Cardiac muscle cell (in vitro differentiated cells and primary cell): ENCODE measurements at regions not wholly inside any gene's neighbourhood (a gene's known extent, or its start where the extent isn't known, plus 50 kb on each side); places are given as distances from the start of the nearest gene placed in this dataset.

Experiments
- DNase-seq, 2 donors: peaks; one replicate each; pipeline versions ENCODE4 v3.0.0 to v3.0.0-alpha.2; 2010 to 2017; ENCODE audit warnings: low read depth in 1 of 2, low spot score in 1 of 2
- H3K27ac ChIP-seq: fragments of 200-600 bp; sonication (generic); 2 replicates; pipeline ENCODE4 v1.5.1; 2016
- H3K27me3 ChIP-seq: fragments of 200-600 bp; sonication (generic); 2 replicates; pipeline ENCODE4 v1.6.0; 2016; ENCODE audit warnings: control low read depth
- H3K36me3 ChIP-seq: fragments of 200-600 bp; sonication (generic); 2 replicates; pipeline ENCODE4 v1.5.1; 2016; ENCODE audit warnings: control low read depth
- H3K4me1 ChIP-seq: fragments of 200-600 bp; sonication (generic); 2 replicates; pipeline ENCODE4 v1.8.1; 2017; ENCODE audit warnings: low read depth, mild to moderate bottlenecking, mixed run types
- H3K4me3 ChIP-seq: fragments of 200-600 bp; sonication (generic); 2 replicates; pipeline ENCODE4 v1.5.1; 2016; ENCODE audit warnings: mild to moderate bottlenecking
- H3K9me3 ChIP-seq: fragments of 200-600 bp; sonication (generic); 2 replicates; pipeline ENCODE4 v1.5.1; 2017; ENCODE audit warnings: low read depth, mild to moderate bottlenecking, control low read depth
- TF ChIP-seq, protein P1 (sequence below): IDR thresholded peaks from 2 replicates; pipeline ENCODE4 v1.5.1; 2012; ENCODE audit warnings: low read depth, mild to moderate bottlenecking, low read length

DNA sequence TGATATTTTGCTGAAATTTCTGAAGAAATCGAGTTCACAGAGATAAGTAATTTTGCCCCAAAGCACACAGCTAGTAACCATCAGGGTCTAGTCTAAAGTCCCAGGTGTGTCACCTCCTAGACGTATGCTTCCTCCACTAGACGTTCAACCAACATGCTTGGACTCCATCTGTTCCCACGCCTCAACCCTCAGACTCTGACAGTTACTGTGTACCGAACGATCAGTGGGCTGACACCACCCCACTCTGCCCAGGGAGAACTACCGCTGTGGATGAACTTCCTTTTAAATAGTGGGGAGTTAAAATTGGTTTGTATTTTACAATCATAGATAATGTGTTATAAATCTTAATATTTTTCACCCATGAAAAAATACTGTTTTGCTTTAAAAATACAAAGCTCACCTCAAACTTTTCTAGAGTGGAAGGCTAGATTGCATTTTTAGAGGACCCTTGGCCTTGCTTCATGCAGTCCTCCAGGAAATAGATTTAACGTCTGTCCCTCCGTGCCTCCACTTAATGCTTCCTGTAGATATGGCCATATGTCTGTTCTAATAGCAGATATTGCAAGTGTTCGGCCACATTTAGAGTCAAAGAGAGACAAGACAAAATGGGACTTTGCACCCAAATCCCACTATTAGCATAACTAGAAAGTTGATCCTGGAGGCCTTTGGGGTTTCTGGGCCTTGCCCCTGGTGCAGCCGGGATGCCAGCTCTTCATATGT lies 91.4 kb upstream of the ZPBP start:
- Histone ChIP-seq H3K4me1 (no peaks in the 10 kb centered on the region), H3K27me3 (no peaks in the 10 kb centered on the region), H3K27ac (no peak overlapping the region), H3K4me3 (no peak overlapping the region), H3K9me3 (no peaks in the 10 kb centered on the region), H3K36me3 (no peaks in the 10 kb centered on the region)
- TF ChIP-seq, protein P1, sequence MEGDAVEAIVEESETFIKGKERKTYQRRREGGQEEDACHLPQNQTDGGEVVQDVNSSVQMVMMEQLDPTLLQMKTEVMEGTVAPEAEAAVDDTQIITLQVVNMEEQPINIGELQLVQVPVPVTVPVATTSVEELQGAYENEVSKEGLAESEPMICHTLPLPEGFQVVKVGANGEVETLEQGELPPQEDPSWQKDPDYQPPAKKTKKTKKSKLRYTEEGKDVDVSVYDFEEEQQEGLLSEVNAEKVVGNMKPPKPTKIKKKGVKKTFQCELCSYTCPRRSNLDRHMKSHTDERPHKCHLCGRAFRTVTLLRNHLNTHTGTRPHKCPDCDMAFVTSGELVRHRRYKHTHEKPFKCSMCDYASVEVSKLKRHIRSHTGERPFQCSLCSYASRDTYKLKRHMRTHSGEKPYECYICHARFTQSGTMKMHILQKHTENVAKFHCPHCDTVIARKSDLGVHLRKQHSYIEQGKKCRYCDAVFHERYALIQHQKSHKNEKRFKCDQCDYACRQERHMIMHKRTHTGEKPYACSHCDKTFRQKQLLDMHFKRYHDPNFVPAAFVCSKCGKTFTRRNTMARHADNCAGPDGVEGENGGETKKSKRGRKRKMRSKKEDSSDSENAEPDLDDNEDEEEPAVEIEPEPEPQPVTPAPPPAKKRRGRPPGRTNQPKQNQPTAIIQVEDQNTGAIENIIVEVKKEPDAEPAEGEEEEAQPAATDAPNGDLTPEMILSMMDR: no peak
- no peak for DNase-seq

DNA sequence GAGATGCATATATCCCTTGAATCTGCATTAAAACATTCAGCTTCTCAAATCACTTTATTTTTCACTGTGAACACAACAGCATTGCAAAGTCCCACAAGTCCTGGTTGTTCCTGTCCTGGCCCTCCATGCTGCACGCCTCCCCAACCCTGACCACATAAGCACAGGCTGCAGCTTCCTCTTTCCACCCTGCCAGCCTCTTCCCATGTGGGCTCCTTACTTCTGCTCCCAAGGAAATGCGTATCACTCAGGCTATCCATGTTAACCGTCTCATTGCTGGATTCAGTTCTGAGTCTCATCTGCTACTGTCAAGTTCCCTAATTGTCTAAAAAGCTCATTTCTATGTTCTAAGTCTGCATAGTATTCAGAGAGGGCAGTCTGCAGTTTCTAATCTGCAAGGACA lies 89.7 kb upstream of the ZPBP start:
- no peak overlapping the region for H3K4me3 ChIP-seq
- H3K27ac ChIP-seq: no peak overlapping the region
- TF ChIP-seq, protein P1: no peak
- H3K9me3 ChIP-seq: no peaks in the 10 kb centered on the region
- no peaks in the 10 kb centered on the region for H3K36me3 ChIP-seq
- no peaks in the 10 kb centered on the region for H3K27me3 ChIP-seq
- no peak for DNase-seq
- no peaks in the 10 kb centered on the region for H3K4me1 ChIP-seq

DNA sequence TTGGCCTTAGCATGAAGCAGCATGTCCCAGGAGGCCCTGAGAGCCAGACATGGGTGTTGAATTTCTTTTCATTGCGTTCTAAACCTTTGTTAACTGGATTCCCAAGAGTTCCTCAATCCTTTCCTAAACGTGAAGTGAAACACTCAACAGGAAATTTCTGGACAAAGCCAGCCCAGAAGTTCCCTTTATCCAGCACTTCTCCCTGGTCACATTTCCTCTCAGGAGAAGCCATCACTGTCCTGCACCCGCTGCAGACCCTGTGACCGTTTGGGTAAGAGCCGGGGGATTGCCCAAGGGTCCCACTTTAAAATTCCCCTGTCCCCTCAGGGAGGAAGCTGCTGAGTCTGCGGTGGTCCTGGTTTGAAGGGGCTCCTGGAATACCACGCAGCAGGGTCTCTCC lies 88.0 kb upstream of the ZPBP start:
- Histone ChIP-seq H3K27ac (no peak overlapping the region), H3K4me1 (no peaks in the 10 kb centered on the region), H3K27me3 (no peaks in the 10 kb centered on the region), H3K36me3 (no peaks in the 10 kb centered on the region), H3K9me3 (no peaks in the 10 kb centered on the region), H3K4me3 (no peak overlapping the region)
- TF ChIP-seq, protein P1: no peak
- no peak for DNase-seq

DNA sequence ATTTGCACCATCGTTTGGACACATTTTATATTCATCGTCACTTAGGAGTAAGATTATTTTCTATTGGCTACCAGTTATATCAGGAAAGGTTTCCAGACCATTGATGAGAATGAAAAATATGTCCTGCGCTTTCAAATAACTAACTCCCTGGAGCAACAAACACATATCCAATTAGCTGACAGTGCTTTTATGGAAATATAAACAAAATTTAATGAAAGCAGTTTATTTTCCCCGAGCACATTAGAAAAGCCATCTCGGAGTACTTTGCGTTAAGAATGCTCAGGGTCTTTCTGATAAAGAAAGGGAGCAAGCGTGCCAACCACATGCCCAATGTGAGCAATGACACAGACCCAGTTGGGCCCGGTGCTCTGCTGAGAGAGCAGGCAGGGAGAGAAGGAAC lies 85.1 kb upstream of the ZPBP start:
- TF ChIP-seq, protein P1: no peak
- Histone ChIP-seq H3K4me1 (no peaks in the 10 kb centered on the region), H3K4me3 (no peak overlapping the region), H3K27ac (no peak overlapping the region), H3K9me3 (no peaks in the 10 kb centered on the region), H3K36me3 (no peaks in the 10 kb centered on the region), H3K27me3 (no peaks in the 10 kb centered on the region)
- DNase-seq: no peak

DNA sequence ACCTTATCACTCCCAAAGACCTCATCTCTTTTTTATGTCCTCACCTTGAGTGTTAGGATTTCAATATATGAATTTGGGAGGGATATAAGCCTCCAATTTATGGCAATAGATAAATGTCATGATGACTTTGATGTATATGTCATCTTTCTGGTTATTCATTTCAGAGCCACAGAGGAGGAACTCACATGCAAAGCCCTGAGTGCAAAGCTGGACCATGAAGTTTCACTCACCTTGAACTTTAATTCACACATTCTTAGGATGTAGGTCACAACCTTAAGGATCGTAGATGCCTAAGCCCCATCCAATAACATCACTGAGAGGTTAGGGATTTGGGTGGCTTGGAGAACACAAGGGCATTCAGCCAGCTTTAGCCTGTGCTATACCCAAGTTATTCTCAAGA lies 81.9 kb upstream of the ZPBP start:
- H3K4me1 ChIP-seq: no peaks in the 10 kb centered on the region
- no peak overlapping the region for H3K4me3 ChIP-seq
- no peaks in the 10 kb centered on the region for H3K9me3 ChIP-seq
- no peak overlapping the region for H3K27ac ChIP-seq
- no peaks in the 10 kb centered on the region for H3K27me3 ChIP-seq
- no peaks in the 10 kb centered on the region for H3K36me3 ChIP-seq
- TF ChIP-seq, protein P1: no peak
- DNase-seq: no peak
